HepG2 (cell line): ENCODE measurements at regions not wholly inside any gene's neighbourhood (a gene's known extent, or its start where the extent isn't known, plus 50 kb on each side); places are given as distances from the start of the nearest gene placed in this dataset.
A peak's percentile ranks its signal among the peaks of the same experiment; 100 is the strongest.

Source experiments
- ATAC-seq: fragments of 200-7000 bp; cut with Tn5 transposase; 3 replicates; pipeline ENCODE4 v1.9.1; 2020; ENCODE audit warnings: mild to moderate bottlenecking, moderate library complexity
- BruUV-seq: library from RNA; stranded (reverse); fragments of 400-500 nt; replicated peaks from 2 replicates; lab custom pipeline; 2021; lab: Mats Ljungman, UMichigan
- CTCF ChIA-PET: fragments of 300-600 bp; formaldehyde crosslinking; extraction: SDS; loops from one replicate; lab custom pipeline; 2021; ENCODE audit warnings: low total read pairs, inconsistent platforms, low intra/inter-chr PET ratio; lab: Yijun Ruan, JAX
- POLR2A ChIA-PET: fragments of 350-600 bp; sonication (Branson Sonifier 250); formaldehyde crosslinking; loops from one replicate; lab custom pipeline; 2020; ENCODE audit warnings: antibody characterized with exemption, inconsistent platforms; lab: Yijun Ruan, JAX
- DNase-seq: peaks from one replicate; pipeline ENCODE4 v3.0.0-alpha.2; 2015; ENCODE audit warnings: low spot score
- FAIRE-seq: peaks from 3 replicates; lab custom pipeline; 2011; peaks lifted over from hg19 to GRCh38; lab: Jason Lieb, UNC
- H2AFZ ChIP-seq: one replicate; pipeline ENCODE4 v1.6.1; 2011; ENCODE audit warnings: low read length, inconsistent platforms
- H3K27ac ChIP-seq: fragments of 300-600 bp; 3 replicates; pipeline ENCODE4 v1.8.0; 2011; ENCODE audit warnings: mixed run types, mild to moderate bottlenecking, mixed read lengths, low read length, inconsistent platforms; ENCODE audit not compliant: insufficient read depth; ENCODE audit errors: extremely low read length
- H3K27me3 ChIP-seq, 2 experiments: fragments of 200-600 bp in 1 of 2; 2 replicates in 1 of 2; 3 replicates in 1 of 2; pipeline versions ENCODE4 v1.6.0 to v1.8.0; 2011; ENCODE audit warnings: low read length in 2 of 2, mild to moderate bottlenecking in 2 of 2, moderate library complexity in 2 of 2, inconsistent platforms in 1 of 2; ENCODE audit not compliant: insufficient read depth in 2 of 2, control insufficient read depth in 1 of 2
- H3K36me3 ChIP-seq, 2 experiments: fragments of 200-600 bp in 1 of 2; replicated peaks in 1 of 2; 2 replicates in 1 of 2; 3 replicates in 1 of 2; pipeline versions ENCODE4 v1.5.1 to v1.8.0; 2011; ENCODE audit warnings: low read length in 2 of 2, inconsistent platforms in 1 of 2; ENCODE audit not compliant: insufficient read depth in 2 of 2, control insufficient read depth in 1 of 2
- H3K4me1 ChIP-seq: 2 replicates; pipeline ENCODE4 v1.5.1; 2012; ENCODE audit warnings: low read length, inconsistent platforms; ENCODE audit not compliant: insufficient read depth
- H3K4me2 ChIP-seq: 2 replicates; pipeline ENCODE4 v1.6.0; 2011; ENCODE audit warnings: low read depth, low read length, inconsistent platforms
- H3K4me3 ChIP-seq, 3 experiments: fragments of 200-600 bp in 1 of 3; sonication (generic), shearing (Covaris generic) in 1 of 3; replicated peaks in 1 of 3; 2 replicates each; pipeline ENCODE4 v1.5.1; 2011 to 2016; ENCODE audit warnings: low read length in 3 of 3, inconsistent platforms in 2 of 3, low read depth in 2 of 3, mild to moderate bottlenecking in 2 of 3, control low read depth in 1 of 3, mixed read lengths in 1 of 3; ENCODE audit not compliant: insufficient read depth in 1 of 3
- H3K79me2 ChIP-seq: one replicate; pipeline ENCODE4 v1.6.1; 2011; ENCODE audit warnings: low read length, inconsistent platforms; ENCODE audit not compliant: insufficient read depth
- H3K9ac ChIP-seq: 2 replicates; pipeline ENCODE4 v1.6.0; 2011; ENCODE audit warnings: mild to moderate bottlenecking, low read depth, low read length, inconsistent platforms; ENCODE audit not compliant: insufficient read depth
- H3K9me3 ChIP-seq: 2 replicates; pipeline ENCODE4 v1.5.1; 2012; ENCODE audit warnings: mild to moderate bottlenecking, low read length
- H4K20me1 ChIP-seq: 2 replicates; pipeline ENCODE4 v1.6.0; 2011; ENCODE audit warnings: inconsistent platforms, mild to moderate bottlenecking, low read length, moderate library complexity; ENCODE audit not compliant: insufficient read depth
- MYNN ChIP-seq: sonication (generic); formaldehyde crosslinking; IDR thresholded peaks from 2 replicates; pipeline ENCODE4 v1.4.0; 2020; ENCODE audit warnings: mild to moderate bottlenecking, low read depth, missing genetic modification reagents
- ZFP36L2 ChIP-seq: sonication (generic); formaldehyde crosslinking; IDR thresholded peaks from 2 replicates; pipeline ENCODE4 v1.4.0; 2020; ENCODE audit warnings: missing genetic modification reagents
- ZNF543 ChIP-seq: sonication (generic); formaldehyde crosslinking; IDR thresholded peaks from 2 replicates; pipeline ENCODE4 v1.4.0; 2020; ENCODE audit warnings: mild to moderate bottlenecking, missing genetic modification reagents
- ZNF879 ChIP-seq: sonication (generic); formaldehyde crosslinking; IDR thresholded peaks from 2 replicates; pipeline ENCODE4 v1.8.1; 2023; ENCODE audit warnings: missing genetic modification reagents
- WGBS: methylation state at CpG from one replicate; pipeline ENCODE4 v1.1.6; 2017; ENCODE audit warnings: low lambda C conversion rate; 5-methylcytosine and 5-hydroxymethylcytosine counted together
- in situ Hi-C: cut with HindIII; loops from 2 replicates; pipeline ENCODE4 v1.10.0; 2017; ENCODE audit warnings: low pct_unique_long_range_greater_than_20kb; ENCODE audit not compliant: extremely low pct_ligation_motif_present
- intact Hi-C: fragments of 100-400 bp; cut with micrococcal nuclease; formaldehyde crosslinking; loops from one replicate; pipeline ENCODE4 v1.10.0; 2022; ENCODE audit not compliant: unreplicated experiment
- TF ChIP-seq, protein P1 (sequence below): sonication (generic); formaldehyde crosslinking; IDR thresholded peaks from 2 replicates; pipeline ENCODE4 v1.5.0; 2020; ENCODE audit warnings: mild to moderate bottlenecking, low read depth, missing genetic modification reagents, borderline replicate concordance
- TF ChIP-seq, protein P2 (sequence below), 2 experiments: sonication (generic) in 1 of 2; formaldehyde crosslinking in 1 of 2; IDR thresholded peaks; 2 replicates each; pipeline versions ENCODE4 v1.6.1 to v1.9.0; 2014 to 2022; ENCODE audit warnings: antibody characterized with exemption in 1 of 2, borderline replicate concordance in 1 of 2, inconsistent platforms in 1 of 2, low read depth in 1 of 2, missing genetic modification reagents in 1 of 2

DNA sequence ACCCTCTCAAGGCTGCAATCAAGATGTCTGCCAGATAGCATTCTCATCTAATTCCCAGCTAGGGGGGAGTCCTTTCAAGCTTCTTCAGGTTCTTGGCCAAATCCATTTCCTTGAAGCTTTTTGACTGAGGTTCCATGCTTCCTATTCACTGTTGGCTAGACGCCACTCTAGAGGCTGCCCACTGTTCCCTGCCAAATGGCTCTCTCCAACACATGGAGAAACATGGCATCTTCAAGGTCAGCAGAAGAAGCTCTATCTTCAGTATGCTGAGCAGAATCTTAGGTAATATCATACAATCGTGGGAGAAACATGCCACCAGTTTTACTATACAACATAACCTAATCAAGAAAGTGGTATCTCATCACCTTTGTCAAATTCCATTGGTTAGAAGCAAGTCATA is 1985.1 kb upstream of the CELF4 start:
- H3K4me3 ChIP-seq, result no peak overlapping the region
- intact Hi-C loops, result no loop called here
- no peak for ATAC-seq
- no TSS peak for BruUV-seq
- H3K36me3 ChIP-seq, result no peaks in the 10 kb centered on the region
- no peak for DNase-seq
- no peaks in the 10 kb centered on the region for H3K27me3 ChIP-seq
- 100% methylated on average over 2 of the region's 2 CpGs for WGBS
- H3K4me1 ChIP-seq, result no peaks in the 10 kb centered on the region
- H3K9ac ChIP-seq, result no peak overlapping the region
- TF ChIP-seq ZNF543 (peak; percentile 91; the same call in 1 of the 2 replicates), MYNN (CRISPR knock-in tag) (no peak), ZNF879 (CRISPR knock-in tag) (no peak), ZFP36L2 (CRISPR knock-in tag) (no peak)
- TF ChIP-seq, protein P1, sequence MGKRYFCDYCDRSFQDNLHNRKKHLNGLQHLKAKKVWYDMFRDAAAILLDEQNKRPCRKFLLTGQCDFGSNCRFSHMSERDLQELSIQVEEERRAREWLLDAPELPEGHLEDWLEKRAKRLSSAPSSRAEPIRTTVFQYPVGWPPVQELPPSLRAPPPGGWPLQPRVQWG (CRISPR knock-in tag), result no peak
- TF ChIP-seq, protein P2, sequence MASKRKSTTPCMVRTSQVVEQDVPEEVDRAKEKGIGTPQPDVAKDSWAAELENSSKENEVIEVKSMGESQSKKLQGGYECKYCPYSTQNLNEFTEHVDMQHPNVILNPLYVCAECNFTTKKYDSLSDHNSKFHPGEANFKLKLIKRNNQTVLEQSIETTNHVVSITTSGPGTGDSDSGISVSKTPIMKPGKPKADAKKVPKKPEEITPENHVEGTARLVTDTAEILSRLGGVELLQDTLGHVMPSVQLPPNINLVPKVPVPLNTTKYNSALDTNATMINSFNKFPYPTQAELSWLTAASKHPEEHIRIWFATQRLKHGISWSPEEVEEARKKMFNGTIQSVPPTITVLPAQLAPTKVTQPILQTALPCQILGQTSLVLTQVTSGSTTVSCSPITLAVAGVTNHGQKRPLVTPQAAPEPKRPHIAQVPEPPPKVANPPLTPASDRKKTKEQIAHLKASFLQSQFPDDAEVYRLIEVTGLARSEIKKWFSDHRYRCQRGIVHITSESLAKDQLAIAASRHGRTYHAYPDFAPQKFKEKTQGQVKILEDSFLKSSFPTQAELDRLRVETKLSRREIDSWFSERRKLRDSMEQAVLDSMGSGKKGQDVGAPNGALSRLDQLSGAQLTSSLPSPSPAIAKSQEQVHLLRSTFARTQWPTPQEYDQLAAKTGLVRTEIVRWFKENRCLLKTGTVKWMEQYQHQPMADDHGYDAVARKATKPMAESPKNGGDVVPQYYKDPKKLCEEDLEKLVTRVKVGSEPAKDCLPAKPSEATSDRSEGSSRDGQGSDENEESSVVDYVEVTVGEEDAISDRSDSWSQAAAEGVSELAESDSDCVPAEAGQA (IDR thresholded peaks at IDR 0.05; ENCODE audit: low read depth), result no peak
- TF ChIP-seq, protein P2 (CRISPR knock-in tag; IDR thresholded peaks at IDR 0.05; ENCODE audit: borderline replicate concordance), result no peak
- H3K79me2 ChIP-seq, result no peaks in the 10 kb centered on the region
- in situ Hi-C loops, result no loop called here
- ChIA-PET POLR2A (no interaction called here), CTCF (no interaction called here)
- H3K27ac ChIP-seq, result no peak overlapping the region
- no peaks in the 10 kb centered on the region for H4K20me1 ChIP-seq
- H3K4me2 ChIP-seq, result no peak overlapping the region
- H2AFZ ChIP-seq, result no peak overlapping the region
- no peak for FAIRE-seq
- no peaks in the 10 kb centered on the region for H3K9me3 ChIP-seq
